ENCODE measurements at regions not wholly inside any gene's neighbourhood (a gene's known extent, or its start where the extent isn't known, plus 50 kb on each side); places are given as distances from the start of the nearest gene placed in this dataset.
A peak's percentile ranks its signal among the peaks of the same experiment; 100 is the strongest.

DNA sequence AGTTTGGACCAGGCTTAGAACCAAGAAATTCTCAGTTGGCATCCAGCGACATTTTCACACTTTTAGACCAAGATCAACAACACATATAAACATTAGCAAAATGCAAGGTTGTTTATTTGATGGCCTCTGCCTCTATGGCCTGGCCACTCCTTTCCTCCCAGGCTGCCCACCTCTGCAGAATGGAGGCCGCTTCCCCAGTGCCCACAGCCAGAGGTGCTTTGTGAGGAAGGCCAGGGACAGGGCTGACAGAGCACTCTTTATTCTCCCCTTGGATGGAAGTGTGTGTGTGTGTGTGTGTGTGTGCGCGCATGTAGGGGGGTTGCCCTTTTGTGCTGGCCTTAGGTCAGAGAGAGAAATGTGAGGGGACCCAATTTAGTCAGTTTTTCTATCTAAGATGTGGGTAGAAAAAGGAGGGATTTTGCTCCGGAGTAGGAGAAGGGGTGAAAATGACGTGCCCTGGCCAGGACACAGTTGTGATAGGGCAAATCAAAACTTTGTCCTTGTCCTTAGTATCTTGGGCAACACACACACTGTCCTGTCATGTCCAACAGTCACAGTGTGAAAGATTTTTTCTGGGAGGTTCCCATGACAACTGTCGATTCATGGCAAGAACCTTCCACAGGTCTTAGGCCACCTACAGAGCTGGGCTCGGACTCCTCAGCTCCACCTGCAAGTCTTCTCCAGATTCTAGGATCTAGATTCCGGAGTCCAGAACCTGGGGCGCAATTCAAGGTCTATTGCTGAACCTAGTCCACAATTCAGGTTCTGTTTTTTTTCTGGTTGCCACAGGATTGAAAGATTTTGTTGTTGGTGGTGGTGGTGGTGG is 104.9 kb upstream of the SLC2A1 start (continued):
- TF ChIP-seq RFX5 (IDR thresholded peaks at IDR 0.05; ENCODE audit: low read depth, low read length): no peak

DNA sequence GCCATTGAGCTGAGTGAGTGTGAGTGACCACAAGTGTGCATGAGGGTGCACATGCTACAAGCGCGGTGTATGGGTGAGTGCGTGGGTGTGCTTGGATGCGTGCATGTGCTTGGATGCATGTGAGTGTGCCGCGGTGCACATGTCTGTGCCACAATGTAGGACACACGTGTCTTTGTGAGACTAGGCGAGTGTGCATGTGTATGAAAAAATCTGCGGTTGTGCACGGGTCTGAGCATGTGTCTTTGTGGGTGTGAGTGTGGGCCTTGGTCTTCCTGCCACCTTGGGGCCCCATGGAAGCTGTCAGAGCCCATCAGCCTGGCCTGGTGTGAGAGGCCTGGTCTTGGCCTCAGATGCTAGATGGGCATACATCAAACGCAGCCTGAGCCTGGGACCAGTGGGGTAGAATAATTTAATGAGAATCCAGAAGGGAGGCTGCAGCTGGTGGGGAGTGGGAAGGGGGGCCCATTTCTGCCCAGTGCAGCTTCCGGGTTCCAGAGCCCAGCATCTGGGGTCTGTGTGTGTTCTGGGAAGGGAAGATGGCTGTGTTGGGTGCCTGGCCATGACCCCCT is 103.9 kb upstream of the SLC2A1 start:
- H3K27ac ChIP-seq (ENCODE audit: insufficient read depth, low read length): no peak overlapping the region
- H3K36me3 ChIP-seq (ENCODE audit: control insufficient read depth, insufficient read depth, low read length): no peaks in the 10 kb centered on the region
- no peak overlapping the region for H2AK9ac ChIP-seq (replicated peaks; ENCODE audit: low read depth, low read length, poor library complexity)
- TF ChIP-seq POLR2A (IDR thresholded peaks at IDR 0.05; ENCODE audit: low read depth, low read length) (no peak), NFE2L2 (IDR thresholded peaks at IDR 0.05; ENCODE audit: low read depth, low read length) (no peak), SMC3 (IDR thresholded peaks at IDR 0.05; ENCODE audit: low read depth, low read length) (no peak), RAD21 (IDR thresholded peaks at IDR 0.05; ENCODE audit: low read length) (no peak), MAZ (IDR thresholded peaks at IDR 0.05; ENCODE audit: borderline replicate concordance, low read depth, low read length) (no peak), MAFK (IDR thresholded peaks at IDR 0.05; ENCODE audit: low read depth, low read length) (no peak), RCOR1 (IDR thresholded peaks at IDR 0.05; ENCODE audit: insufficient replicate concordance, low read length) (no peak), MXI1 (IDR thresholded peaks at IDR 0.05; ENCODE audit: borderline replicate concordance, low read depth, low read length) (no peak), CHD1 (IDR thresholded peaks at IDR 0.05; ENCODE audit: low read depth, low read length) (no peak), RFX5 (IDR thresholded peaks at IDR 0.05; ENCODE audit: low read depth, low read length) (no peak)
- no peaks in the 10 kb centered on the region for H4K20me1 ChIP-seq (ENCODE audit: insufficient read depth, low read length)
- no peak overlapping the region for H4K5ac ChIP-seq (ENCODE audit: low read depth, low read length)
- H3K9me3 ChIP-seq (ENCODE audit: control insufficient read depth, insufficient read depth, low read length): no peaks in the 10 kb centered on the region
- BruUV-seq (replicated peaks): no TSS peak
- H3K4me3 ChIP-seq (ENCODE audit: insufficient read depth, low read depth, low read length): no peak overlapping the region
- H3K79me1 ChIP-seq (ENCODE audit: low read depth in 1 of 2, low read length in 2 of 2): peaks cover under 1 to 4% of the 10 kb centered on the region in 2 experiments; a peak in 1 of 4 replicates
- H2AFZ ChIP-seq (replicated peaks; ENCODE audit: low read length, poor library complexity): no peak overlapping the region
- H2BK20ac ChIP-seq (ENCODE audit: low read depth, low read length): no peak overlapping the region
- dilution Hi-C loops (cut with HindIII; ENCODE audit: low sequenced_read_pairs, unreplicated experiment): no loop called here
- in situ Hi-C loops (cut with MboI; ENCODE audit: low sequenced_read_pairs): no loop called here
- H3K4me2 ChIP-seq (ENCODE audit: low read depth, low read length): no peak overlapping the region
- H3K23ac ChIP-seq (ENCODE audit: low read depth, low read length): no peak overlapping the region
- H3K9ac ChIP-seq (ENCODE audit: low read depth, low read length): no peak overlapping the region
- no peak overlapping the region for H3K56ac ChIP-seq (ENCODE audit: extremely low read depth, insufficient read depth, low read length)
- H2BK5ac ChIP-seq (ENCODE audit: low read depth, low read length, poor library complexity, severe bottlenecking): no peak overlapping the region
- no peak overlapping the region for H4K8ac ChIP-seq (ENCODE audit: low read depth in 2 of 2, low read length in 2 of 2)
- H3K18ac ChIP-seq (ENCODE audit: low read depth, low read length): no peak overlapping the region
- intact Hi-C loops (cut with micrococcal nuclease): no loop called here
- peaks cover 15% of the 10 kb centered on the region for H3K9me1 ChIP-seq (ENCODE audit: insufficient read depth, low read length)
- H3K27me3 ChIP-seq (ENCODE audit: control insufficient read depth, insufficient read depth, low read length): 0 out of 2 replicates have a peak, but pooled peaks cover 1% of the 10 kb centered on the region
- POLR2A ChIA-PET (ENCODE audit: unreplicated experiment): no interaction called here
- H3K4me1 ChIP-seq (ENCODE audit: control insufficient read depth, insufficient read depth, low read length): peaks cover 19% of the 10 kb centered on the region
- H3K14ac ChIP-seq (replicated peaks; ENCODE audit: low read depth, low read length): no peak overlapping the region
- H2AK5ac ChIP-seq (ENCODE audit: low read depth, low read length): peak overlapping the region; percentile 57; the same call in 1 of the 2 replicates
- ATAC-seq (ENCODE audit: low read depth): no peak
- CTCF ChIA-PET: interaction anchor here (1.3 kb wide), 1 partner anchor 100 kb away, joined by 4 read pairs; no protein-coding TSS in a partner anchor
- no peak for DNase-seq
- H4K91ac ChIP-seq (ENCODE audit: insufficient read depth, low read depth, low read length): peak overlapping the region; percentile 63; the same call in 1 of the 2 replicates
- H2BK15ac ChIP-seq (ENCODE audit: low read depth, low read length): peak overlapping the region; percentile 64; the same call in 2 of the 3 replicates
- no peak overlapping the region for H3K4ac ChIP-seq (ENCODE audit: low read depth, low read length)
- 96% methylated on average over 7 of the region's 12 CpGs; no CpG with 5 or more reads in 1 of the 2 experiments for WGBS, 2 experiments (ENCODE audit: extremely low coverage in 2 of 2, insufficient read length in 1 of 2)
- peak overlapping the region; percentile 10 for H2BK120ac ChIP-seq (ENCODE audit: low read depth, low read length)
